ENCODE measurements at regions not wholly inside any gene's neighbourhood (a gene's known extent, or its start where the extent isn't known, plus 50 kb on each side); places are given as distances from the start of the nearest gene placed in this dataset.

DNA sequence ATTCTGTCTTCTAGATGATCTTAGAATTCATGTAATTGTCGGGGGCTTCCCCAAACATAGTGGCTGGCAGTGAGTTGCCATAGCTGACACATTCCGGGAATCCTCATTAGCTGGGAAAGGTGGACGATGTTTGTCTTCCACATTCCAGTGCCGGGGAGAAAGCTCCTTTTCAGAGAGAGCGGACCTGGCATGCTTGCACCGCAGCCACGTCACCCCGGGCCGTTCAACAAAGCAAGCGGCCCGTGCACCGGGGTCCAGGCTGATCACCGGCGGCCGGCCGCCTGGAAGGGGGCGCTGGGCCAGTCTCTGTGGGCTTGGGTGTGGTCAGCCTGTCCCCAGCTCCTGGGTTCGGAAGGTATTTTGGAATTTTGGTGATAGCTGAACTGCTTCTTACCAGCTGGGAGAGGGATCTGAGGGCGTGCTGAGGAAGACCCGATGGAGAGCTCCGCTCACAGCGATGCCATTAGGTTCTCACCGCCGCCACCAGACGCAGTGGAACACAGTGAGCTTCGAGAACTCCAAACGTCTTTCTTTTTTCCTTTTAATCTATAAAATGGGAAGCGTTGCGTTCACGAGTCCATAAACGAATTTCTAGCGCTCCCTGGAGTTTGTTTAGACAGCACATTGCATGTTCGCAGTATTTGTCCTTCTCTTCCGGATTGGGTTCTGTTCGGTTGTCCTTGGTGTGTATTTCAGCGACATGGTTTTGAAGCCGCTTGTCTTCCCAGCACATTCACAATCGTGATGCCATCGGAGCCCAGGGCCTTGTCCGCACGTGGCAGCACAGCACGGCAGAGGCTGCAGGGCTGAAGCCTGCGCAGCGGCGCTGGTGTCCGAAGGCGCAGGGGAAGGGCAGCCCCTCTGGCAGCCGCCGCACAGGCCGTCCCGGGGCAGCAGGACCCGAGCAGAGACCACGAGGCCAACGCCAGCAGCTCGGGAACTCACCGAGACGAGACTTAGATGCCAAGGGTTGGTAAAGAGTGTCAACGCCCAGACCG lies 557.6 kb downstream of the QKI start:
- no peak for TF ChIP-seq CTCF (IDR thresholded peaks at IDR 0.05)

DNA sequence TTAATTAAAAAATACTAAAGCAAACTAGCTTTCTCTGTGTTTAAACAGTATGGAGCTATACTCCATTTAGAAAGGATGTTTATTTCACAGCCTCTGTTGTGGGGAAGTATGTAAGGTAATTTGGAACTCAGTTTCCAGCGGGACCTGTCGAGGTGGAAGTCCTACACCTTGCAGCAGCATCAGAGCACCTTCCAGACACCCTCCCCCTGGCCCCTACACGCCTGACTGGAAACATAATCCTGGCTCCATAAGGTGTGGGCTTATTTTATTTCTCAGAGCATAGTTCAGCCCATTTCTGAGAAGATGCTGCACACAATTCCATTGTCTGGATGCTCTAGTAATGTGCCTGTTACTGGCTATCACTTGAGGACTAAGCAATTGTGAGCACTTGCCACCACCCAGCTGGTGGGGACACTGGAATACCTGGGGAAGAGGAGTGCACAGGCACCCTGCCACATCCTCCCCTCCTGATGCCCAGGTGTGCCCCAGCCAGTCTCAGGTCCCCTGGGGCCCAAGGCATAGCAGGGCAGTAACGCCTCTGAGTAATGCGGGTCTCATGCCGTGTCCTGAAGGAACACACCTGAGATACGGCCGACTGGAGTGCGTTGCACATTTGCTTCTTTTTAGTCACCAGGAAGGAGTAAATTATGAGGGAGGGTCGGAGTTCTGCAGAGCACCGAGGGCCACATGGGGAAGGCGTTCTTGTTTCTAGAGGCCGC lies 556.5 kb downstream of the QKI start:
- no peak for TF ChIP-seq CTCF (IDR thresholded peaks at IDR 0.05)

GRCh38 chr6:163965426-163966348 lies 551.2 kb downstream of the QKI start:
- no peak for TF ChIP-seq CTCF (IDR thresholded peaks at IDR 0.05)

DNA sequence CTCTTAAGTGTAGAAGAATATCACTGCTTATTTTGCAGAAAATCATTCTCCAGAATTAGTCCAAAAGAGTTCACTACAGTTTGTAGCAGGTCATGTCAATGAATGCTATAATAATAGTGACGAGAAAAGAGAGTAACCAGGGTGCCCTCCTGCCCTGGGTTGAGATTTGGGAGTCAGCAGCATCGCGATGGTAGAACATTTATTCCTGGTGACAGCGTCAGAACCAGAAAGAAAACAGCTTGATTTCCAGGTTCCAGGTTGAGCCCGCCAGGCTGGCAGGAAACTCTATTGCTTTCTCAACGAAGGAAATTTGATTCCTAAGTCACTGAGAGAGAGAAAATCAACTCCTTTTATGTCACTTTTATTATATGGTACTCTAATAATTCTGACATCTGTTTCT lies 550.3 kb downstream of the QKI start:
- no peak for TF ChIP-seq CTCF (IDR thresholded peaks at IDR 0.05)

GRCh38 chr6:163963205-163964120 lies 548.9 kb downstream of the QKI start:
- no peak for TF ChIP-seq CTCF (IDR thresholded peaks at IDR 0.05)

- no peak for TF ChIP-seq CTCF (IDR thresholded peaks at IDR 0.05)
Measured at GRCh38 chr6:163962627-163963117, 548.2 kb downstream of the QKI start.
